Upper lobe of left lung (tissue), 6 donors: ENCODE measurements at regions not wholly inside any gene's neighbourhood (a gene's known extent, or its start where the extent isn't known, plus 50 kb on each side); places are given as distances from the start of the nearest gene placed in this dataset.

Experiments used
- ATAC-seq, 2 donors: fragments of 200-7000 bp; cut with Tn5 transposase; one replicate each; pipeline ENCODE4 v1.9.1; 2022; ENCODE audit warnings: mild to moderate bottlenecking in 2 of 2, moderate library complexity in 2 of 2; ENCODE audit not compliant: low FRiP score in 2 of 2
- DNase-seq, 2 donors: peaks; one replicate each; pipeline ENCODE4 v3.0.0-alpha.2; 2019 to 2020
- H3K27ac ChIP-seq, 4 donors: fragments of 200-600 bp; sonication (generic); one replicate each; pipeline ENCODE4 v1.5.1; 2016 to 2019
- H3K27me3 ChIP-seq, 4 donors: fragments of 200-600 bp; sonication (generic); one replicate each; pipeline ENCODE4 v1.5.1; 2017 to 2019
- H3K36me3 ChIP-seq, 4 donors: fragments of 200-600 bp; sonication (generic); one replicate each; pipeline ENCODE4 v1.5.1; 2016 to 2019
- H3K4me1 ChIP-seq, 4 donors: fragments of 200-600 bp; sonication (generic); one replicate each; pipeline ENCODE4 v1.5.1; 2018 to 2019
- H3K4me3 ChIP-seq, 4 donors: fragments of 200-600 bp; sonication (generic); one replicate each; pipeline ENCODE4 v1.5.1; 2017 to 2019; ENCODE audit warnings: mild to moderate bottlenecking in 2 of 4, moderate library complexity in 1 of 4
- H3K9me3 ChIP-seq, 4 donors: fragments of 200-600 bp; sonication (generic); one replicate each; pipeline ENCODE4 v1.5.1; 2018 to 2019
- CTCF ChIP-seq, 6 experiments: fragments of 450-650 bp in 4 of 6; fragments of 200-600 bp in 2 of 6; sonication (generic) in 2 of 6; IDR thresholded peaks; one replicate each; pipeline ENCODE4 v1.5.1; 2016 to 2019; ENCODE audit warnings: antibody characterized with exemption in 6 of 6
- EP300 ChIP-seq, 4 donors: sonication (generic); formaldehyde crosslinking; IDR thresholded peaks; one replicate each; pipeline ENCODE4 v1.5.1; 2017; ENCODE audit warnings: antibody characterized with exemption in 4 of 4, control low read depth in 2 of 4
- POLR2A ChIP-seq, 4 donors: fragments of 450-650 bp; IDR thresholded peaks; one replicate each; pipeline ENCODE4 v1.5.1; 2016 to 2017; ENCODE audit warnings: antibody characterized with exemption in 4 of 4, mild to moderate bottlenecking in 2 of 4
- POLR2AphosphoS5 ChIP-seq, 2 donors: sonication (generic); formaldehyde crosslinking; IDR thresholded peaks; one replicate each; pipeline ENCODE4 v1.5.1; 2017; ENCODE audit warnings: antibody characterized with exemption in 2 of 2
- WGBS, 2 donors: methylation state at CpG; one replicate each; pipeline ENCODE4 v1.1.5; 2017 to 2018; 5-methylcytosine and 5-hydroxymethylcytosine counted together
- donor health status: DM: no; HTN: no; CAD: no; lungs with moderate emphysema.
- donor health status: DM: no; HTN: yes; CAD: no; lungs with severe emphysema.

- H3K27me3 ChIP-seq: no peaks in the 10 kb centered on the region
- H3K27ac ChIP-seq: no peak overlapping the region
- ATAC-seq (no peak), DNase-seq (no peak)
- 86% methylated on average over 2 of the region's 2 CpGs for WGBS, 2 donors
- H3K4me1 ChIP-seq: no peaks in the 10 kb centered on the region
- no peak overlapping the region for H3K4me3 ChIP-seq
- no peaks in the 10 kb centered on the region for H3K9me3 ChIP-seq
- no peak for TF ChIP-seq POLR2AphosphoS5 (IDR thresholded peaks at IDR 0.05)
- no peak for TF ChIP-seq EP300 (IDR thresholded peaks at IDR 0.05)
- no peak for TF ChIP-seq CTCF (IDR thresholded peaks at IDR 0.05)
- TF ChIP-seq POLR2A (IDR thresholded peaks at IDR 0.05): no peak
- no peaks in the 10 kb centered on the region for H3K36me3 ChIP-seq
These were observed 932.4 kb upstream of the MAN1A1 start for GRCh38 chr6:120282005-120282404.

- 76 to 84% methylated on average over 4 of the region's 4 CpGs for WGBS, 2 donors
- TF ChIP-seq POLR2AphosphoS5 (IDR thresholded peaks at IDR 0.05) (no peak), EP300 (IDR thresholded peaks at IDR 0.05) (no peak), CTCF (IDR thresholded peaks at IDR 0.05) (no peak), POLR2A (IDR thresholded peaks at IDR 0.05) (no peak)
- Histone ChIP-seq H3K27me3 (no peaks in the 10 kb centered on the region), H3K9me3 (no peaks in the 10 kb centered on the region), H3K36me3 (no peaks in the 10 kb centered on the region), H3K27ac (no peak overlapping the region), H3K4me1 (no peaks in the 10 kb centered on the region), H3K4me3 (no peak overlapping the region)
- ATAC-seq: no peak
- no peak for DNase-seq
These were observed 930.1 kb upstream of the MAN1A1 start for GRCh38 chr6:120279466-120280167.

- no peaks in the 10 kb centered on the region for H3K4me1 ChIP-seq
- no peak overlapping the region for H3K27ac ChIP-seq
- ATAC-seq (no peak), DNase-seq (no peak)
- H3K36me3 ChIP-seq: no peaks in the 10 kb centered on the region
- no peaks in the 10 kb centered on the region for H3K9me3 ChIP-seq
- no peaks in the 10 kb centered on the region for H3K27me3 ChIP-seq
- no peak overlapping the region for H3K4me3 ChIP-seq
- WGBS, 2 donors: 44 to 61% methylated on average over 2 of the region's 2 CpGs
- TF ChIP-seq POLR2A (IDR thresholded peaks at IDR 0.05) (no peak), CTCF (IDR thresholded peaks at IDR 0.05) (no peak), POLR2AphosphoS5 (IDR thresholded peaks at IDR 0.05) (no peak), EP300 (IDR thresholded peaks at IDR 0.05) (no peak)
These were observed 929.3 kb upstream of the MAN1A1 start for GRCh38 chr6:120278689-120279396.

GRCh38 chr6:120274547-120274946, 925.0 kb upstream of the MAN1A1 start:
- Histone ChIP-seq H3K9me3 (no peaks in the 10 kb centered on the region), H3K27ac (no peak overlapping the region), H3K27me3 (no peaks in the 10 kb centered on the region), H3K36me3 (no peaks in the 10 kb centered on the region), H3K4me3 (no peak overlapping the region), H3K4me1 (no peaks in the 10 kb centered on the region)
- no peak for ATAC-seq
- DNase-seq: no peak
- WGBS, 2 donors: 67 to 80% methylated on average over 2 of the region's 2 CpGs
- TF ChIP-seq CTCF (IDR thresholded peaks at IDR 0.05): no peak
- TF ChIP-seq POLR2AphosphoS5 (IDR thresholded peaks at IDR 0.05): no peak
- no peak for TF ChIP-seq POLR2A (IDR thresholded peaks at IDR 0.05)
- TF ChIP-seq EP300 (IDR thresholded peaks at IDR 0.05): no peak
